Activated T-helper 1 cell treated with anti-CD3 and anti-CD28 coated beads, Interleukin-12 subunit alpha, Interleukin-12 subunit beta, Interleukin-2, Interleukin-4 antibody, amounts not matched to agents 30 ng/mL and 10 ng/mL and 1 ng/mL, durations not matched to agents 14 hours and 24 hours and 36 hours (primary cell): ENCODE measurements at regions not wholly inside any gene's neighbourhood (a gene's known extent, or its start where the extent isn't known, plus 50 kb on each side); places are given as distances from the start of the nearest gene placed in this dataset.
"Not testable (repeated sequence)": the region's sequence is repeated elsewhere in the genome, so short reads cannot be mapped to it uniquely, and the experiment has no call there.

ENCODE experiments used
- DNase-seq: peaks from one replicate; pipeline ENCODE4 v3.0.0; 2021; ENCODE audit warnings: low spot score
- H3K27ac Mint-ChIP-seq: one replicate; pipeline ENCODE4 v1.8.0; 2021; ENCODE audit warnings: mild to moderate bottlenecking, mixed read lengths
- H3K27me3 Mint-ChIP-seq: one replicate; pipeline ENCODE4 v1.8.0; 2022; ENCODE audit warnings: mild to moderate bottlenecking, moderate library complexity, mixed read lengths; ENCODE audit not compliant: insufficient read depth
- H3K36me3 Mint-ChIP-seq: one replicate; pipeline ENCODE4 v1.8.0; 2021; ENCODE audit warnings: low read depth, mixed read lengths
- H3K4me1 Mint-ChIP-seq: one replicate; pipeline ENCODE4 v1.8.0; 2021; ENCODE audit warnings: low read depth, mixed read lengths
- H3K4me3 Mint-ChIP-seq: one replicate; pipeline ENCODE4 v1.8.0; 2021; ENCODE audit warnings: mild to moderate bottlenecking, moderate library complexity, mixed read lengths
- H3K9me3 Mint-ChIP-seq: one replicate; pipeline ENCODE4 v1.8.0; 2021; ENCODE audit warnings: mixed read lengths
- intact Hi-C: fragments of 100-400 bp; cut with micrococcal nuclease; formaldehyde crosslinking; loops from one replicate; pipeline ENCODE4 v1.15.1; 2024

GRCh38 chr14:55902241-55902640 lies 216.0 kb upstream of the PELI2 start:
- intact Hi-C loops, result no loop called here
- Mint-ChIP-seq H3K36me3 (no peaks in the 10 kb centered on the region), H3K4me3 (no peak overlapping the region), H3K9me3 (no peaks in the 10 kb centered on the region), H3K4me1 (no peaks in the 10 kb centered on the region), H3K27ac (no peak overlapping the region), H3K27me3 (peaks cover 4% of the 10 kb centered on the region)
- no peak for DNase-seq

GRCh38 chr14:55904086-55904485 lies 214.1 kb upstream of the PELI2 start:
- Mint-ChIP-seq H3K9me3 (no peaks in the 10 kb centered on the region), H3K4me1 (no peaks in the 10 kb centered on the region), H3K36me3 (no peaks in the 10 kb centered on the region), H3K27ac (no peak overlapping the region), H3K4me3 (no peak overlapping the region), H3K27me3 (peaks cover 7% of the 10 kb centered on the region)
- intact Hi-C loops, result no loop called here
- DNase-seq, result no peak

- no peaks in the 10 kb centered on the region for H3K36me3 Mint-ChIP-seq
- H3K4me1 Mint-ChIP-seq, result no peaks in the 10 kb centered on the region
- DNase-seq, result no peak
- H3K4me3 Mint-ChIP-seq, result no peak overlapping the region
- H3K9me3 Mint-ChIP-seq, result no peaks in the 10 kb centered on the region
- no peak overlapping the region for H3K27ac Mint-ChIP-seq
- intact Hi-C loops, result no loop called here
- peaks cover 12% of the 10 kb centered on the region for H3K27me3 Mint-ChIP-seq
Measured at GRCh38 chr14:55908106-55908505, 210.1 kb upstream of the PELI2 start.

GRCh38 chr14:55909879-55910278 lies 208.3 kb upstream of the PELI2 start:
- H3K27ac Mint-ChIP-seq, result no peak overlapping the region
- no peak for DNase-seq
- no peaks in the 10 kb centered on the region for H3K4me1 Mint-ChIP-seq
- H3K4me3 Mint-ChIP-seq, result no peak overlapping the region
- H3K36me3 Mint-ChIP-seq, result no peaks in the 10 kb centered on the region
- peaks cover 13% of the 10 kb centered on the region for H3K27me3 Mint-ChIP-seq
- intact Hi-C loops, result no loop called here
- no peaks in the 10 kb centered on the region for H3K9me3 Mint-ChIP-seq

- no peak overlapping the region for H3K27ac Mint-ChIP-seq
- H3K4me3 Mint-ChIP-seq, result no peak overlapping the region
- H3K4me1 Mint-ChIP-seq, result no peaks in the 10 kb centered on the region
- H3K36me3 Mint-ChIP-seq, result no peaks in the 10 kb centered on the region
- no peaks in the 10 kb centered on the region for H3K9me3 Mint-ChIP-seq
- intact Hi-C loops, result no loop called here
- DNase-seq, result no peak
- peaks cover 13% of the 10 kb centered on the region for H3K27me3 Mint-ChIP-seq
Measured at GRCh38 chr14:55910601-55911243, 207.5 kb upstream of the PELI2 start.

GRCh38 chr14:55911776-55912175 lies 206.4 kb upstream of the PELI2 start:
- no peak overlapping the region for H3K4me3 Mint-ChIP-seq
- no peaks in the 10 kb centered on the region for H3K4me1 Mint-ChIP-seq
- H3K27ac Mint-ChIP-seq, result no peak overlapping the region
- no peaks in the 10 kb centered on the region for H3K36me3 Mint-ChIP-seq
- no peaks in the 10 kb centered on the region for H3K9me3 Mint-ChIP-seq
- intact Hi-C loops, result no loop called here
- peaks cover 13% of the 10 kb centered on the region for H3K27me3 Mint-ChIP-seq
- DNase-seq, result no peak

GRCh38 chr14:55912344-55912743 lies 205.9 kb upstream of the PELI2 start:
- Mint-ChIP-seq H3K4me3 (no peak overlapping the region), H3K27me3 (peaks cover 13% of the 10 kb centered on the region), H3K4me1 (no peaks in the 10 kb centered on the region), H3K9me3 (no peaks in the 10 kb centered on the region), H3K27ac (no peak overlapping the region), H3K36me3 (no peaks in the 10 kb centered on the region)
- DNase-seq, result no peak
- intact Hi-C loops, result no loop called here

- Mint-ChIP-seq H3K4me1 (no peaks in the 10 kb centered on the region), H3K27me3 (peaks cover 16% of the 10 kb centered on the region), H3K36me3 (no peaks in the 10 kb centered on the region), H3K9me3 (no peaks in the 10 kb centered on the region), H3K27ac (no peak overlapping the region), H3K4me3 (no peak overlapping the region)
- no peak for DNase-seq
- intact Hi-C loops, result no loop called here
Measured at GRCh38 chr14:55913324-55914025, 204.7 kb upstream of the PELI2 start.

- Mint-ChIP-seq H3K27ac (no peak overlapping the region), H3K9me3 (no peaks in the 10 kb centered on the region), H3K36me3 (no peaks in the 10 kb centered on the region), H3K27me3 (peaks cover 13% of the 10 kb centered on the region), H3K4me3 (no peak overlapping the region), H3K4me1 (no peaks in the 10 kb centered on the region)
- intact Hi-C loops, result no loop called here
- no peak for DNase-seq
Measured at GRCh38 chr14:55914771-55915170, 203.4 kb upstream of the PELI2 start.

GRCh38 chr14:55915456-55915855 lies 202.8 kb upstream of the PELI2 start:
- Mint-ChIP-seq H3K36me3 (no peaks in the 10 kb centered on the region), H3K27ac (no peak overlapping the region), H3K4me3 (no peak overlapping the region), H3K9me3 (no peaks in the 10 kb centered on the region), H3K4me1 (no peaks in the 10 kb centered on the region), H3K27me3 (peaks cover 16% of the 10 kb centered on the region)
- intact Hi-C loops, result no loop called here
- no peak for DNase-seq

- H3K27ac Mint-ChIP-seq, H3K4me3 Mint-ChIP-seq, intact Hi-C loops, H3K36me3 Mint-ChIP-seq, H3K4me1 Mint-ChIP-seq, DNase-seq, H3K9me3 Mint-ChIP-seq: not testable (repeated sequence)
- peaks cover 15% of the 10 kb centered on the region for H3K27me3 Mint-ChIP-seq
Measured at GRCh38 chr14:55919800-55920199, 198.4 kb upstream of the PELI2 start.

GRCh38 chr14:55921511-55921910 lies 196.7 kb upstream of the PELI2 start:
- no peak for DNase-seq
- no peaks in the 10 kb centered on the region for H3K36me3 Mint-ChIP-seq
- H3K4me1 Mint-ChIP-seq, result no peaks in the 10 kb centered on the region
- H3K9me3 Mint-ChIP-seq, result no peaks in the 10 kb centered on the region
- H3K27me3 Mint-ChIP-seq, result peaks cover 19% of the 10 kb centered on the region
- intact Hi-C loops, result no loop called here
- H3K27ac Mint-ChIP-seq, result no peak overlapping the region
- H3K4me3 Mint-ChIP-seq, result no peak overlapping the region

- H3K27ac Mint-ChIP-seq, result no peak overlapping the region
- DNase-seq, result no peak
Measured at GRCh38 chr14:55926007-55926406, 192.2 kb upstream of the PELI2 start.

GRCh38 chr14:55927028-55927427 lies 191.2 kb upstream of the PELI2 start:
- no peak for DNase-seq
- Mint-ChIP-seq H3K9me3 (no peaks in the 10 kb centered on the region), H3K27ac (no peak overlapping the region), H3K27me3 (peaks cover 13% of the 10 kb centered on the region), H3K4me1 (no peaks in the 10 kb centered on the region), H3K4me3 (no peak overlapping the region), H3K36me3 (no peaks in the 10 kb centered on the region)
- intact Hi-C loops, result no loop called here

More at GRCh38 chr14:55926007-55926406, 192.2 kb upstream of the PELI2 start:
- Mint-ChIP-seq H3K4me1 (no peaks in the 10 kb centered on the region), H3K27me3 (peaks cover 13% of the 10 kb centered on the region), H3K9me3 (no peaks in the 10 kb centered on the region), H3K4me3 (no peak overlapping the region), H3K36me3 (no peaks in the 10 kb centered on the region)
- intact Hi-C loops, result no loop called here
